ENCODE measurements at regions not wholly inside any gene's neighbourhood (a gene's known extent, or its start where the extent isn't known, plus 50 kb on each side); places are given as distances from the start of the nearest gene placed in this dataset.

GRCh38 chr5:82807021-82807420, 270.2 kb downstream of the TMEM167A start:
- no peak overlapping the region for H3K9ac ChIP-seq
- H3K4me2 ChIP-seq (ENCODE audit: low read length): no peak overlapping the region
- no peak overlapping the region for H3K27ac ChIP-seq
- no peak for TF ChIP-seq CTCF (IDR thresholded peaks at IDR 0.05)
- H3K4me1 ChIP-seq: no peaks in the 10 kb centered on the region
- no peaks in the 10 kb centered on the region for H3K9me3 ChIP-seq (ENCODE audit: control insufficient read depth, low read length)
- no peaks in the 10 kb centered on the region for H3K27me3 ChIP-seq (ENCODE audit: control insufficient read depth, insufficient read depth, low read length)
- no peaks in the 10 kb centered on the region for H3K36me3 ChIP-seq (ENCODE audit: control insufficient read depth, insufficient read depth, low read length)
- no peaks in the 10 kb centered on the region for H3K79me2 ChIP-seq
- H3K4me3 ChIP-seq (ENCODE audit: low read depth, low read length): no peak overlapping the region
- no peak overlapping the region for H2AFZ ChIP-seq

- Histone ChIP-seq H3K9ac (no peak overlapping the region), H2AFZ (no peak overlapping the region), H3K27ac (no peak overlapping the region), H3K27me3 (ENCODE audit: control insufficient read depth, insufficient read depth, low read length) (no peaks in the 10 kb centered on the region), H3K9me3 (ENCODE audit: control insufficient read depth, low read length) (no peaks in the 10 kb centered on the region), H3K79me2 (no peaks in the 10 kb centered on the region), H3K36me3 (ENCODE audit: control insufficient read depth, insufficient read depth, low read length) (no peaks in the 10 kb centered on the region), H3K4me2 (ENCODE audit: low read length) (no peak overlapping the region), H3K4me3 (ENCODE audit: low read depth, low read length) (no peak overlapping the region), H3K4me1 (no peaks in the 10 kb centered on the region)
- no peak for TF ChIP-seq CTCF (IDR thresholded peaks at IDR 0.05)
These were observed 270.7 kb downstream of the TMEM167A start for GRCh38 chr5:82806513-82806912.

DNA sequence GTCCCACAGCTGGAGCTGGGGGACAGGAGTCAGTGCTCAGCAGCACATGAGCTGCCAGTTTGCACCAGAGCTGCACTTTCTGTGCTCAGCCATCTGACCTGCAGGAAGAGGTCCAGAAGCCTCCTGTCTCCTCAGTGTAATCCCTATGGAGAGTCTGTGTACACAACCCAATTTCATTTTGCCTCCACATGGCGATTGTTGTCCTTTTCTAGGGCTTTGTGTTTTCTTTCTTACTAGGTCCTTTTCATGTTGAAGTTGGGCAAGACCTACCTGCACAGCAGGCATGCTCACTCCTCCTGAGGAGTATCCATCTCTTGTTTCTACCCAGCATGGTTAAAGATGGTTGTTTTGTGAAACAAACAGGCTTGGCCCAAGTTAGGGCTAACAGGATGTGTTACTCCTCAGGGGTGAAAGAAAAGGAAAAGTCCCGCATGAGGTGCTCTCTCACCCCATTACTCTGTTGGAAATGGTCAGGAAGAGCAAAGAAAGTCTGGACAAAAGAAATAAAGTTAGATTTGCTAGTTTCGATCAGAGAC, 273.0 kb downstream of the TMEM167A start:
- H3K27me3 ChIP-seq (ENCODE audit: control insufficient read depth, insufficient read depth, low read length): no peaks in the 10 kb centered on the region
- H3K9ac ChIP-seq: no peak overlapping the region
- no peak overlapping the region for H3K4me3 ChIP-seq (ENCODE audit: low read depth, low read length)
- no peak for TF ChIP-seq CTCF (IDR thresholded peaks at IDR 0.05)
- H3K4me2 ChIP-seq (ENCODE audit: low read length): no peak overlapping the region
- H3K36me3 ChIP-seq (ENCODE audit: control insufficient read depth, insufficient read depth, low read length): no peaks in the 10 kb centered on the region
- no peak overlapping the region for H2AFZ ChIP-seq
- H3K4me1 ChIP-seq: no peaks in the 10 kb centered on the region
- H3K79me2 ChIP-seq: no peaks in the 10 kb centered on the region
- H3K9me3 ChIP-seq (ENCODE audit: control insufficient read depth, low read length): no peaks in the 10 kb centered on the region
- no peak overlapping the region for H3K27ac ChIP-seq

- no peak overlapping the region for H3K4me3 ChIP-seq (ENCODE audit: low read depth, low read length)
- H3K27me3 ChIP-seq (ENCODE audit: control insufficient read depth, insufficient read depth, low read length): no peaks in the 10 kb centered on the region
- H3K27ac ChIP-seq: no peak overlapping the region
- H3K9ac ChIP-seq: no peak overlapping the region
- H3K79me2 ChIP-seq: no peaks in the 10 kb centered on the region
- H2AFZ ChIP-seq: no peak overlapping the region
- no peaks in the 10 kb centered on the region for H3K4me1 ChIP-seq
- no peak for TF ChIP-seq CTCF (IDR thresholded peaks at IDR 0.05)
- no peaks in the 10 kb centered on the region for H3K36me3 ChIP-seq (ENCODE audit: control insufficient read depth, insufficient read depth, low read length)
- H3K4me2 ChIP-seq (ENCODE audit: low read length): no peak overlapping the region
- no peaks in the 10 kb centered on the region for H3K9me3 ChIP-seq (ENCODE audit: control insufficient read depth, low read length)
These were observed 274.2 kb downstream of the TMEM167A start for GRCh38 chr5:82802954-82803353.

DNA sequence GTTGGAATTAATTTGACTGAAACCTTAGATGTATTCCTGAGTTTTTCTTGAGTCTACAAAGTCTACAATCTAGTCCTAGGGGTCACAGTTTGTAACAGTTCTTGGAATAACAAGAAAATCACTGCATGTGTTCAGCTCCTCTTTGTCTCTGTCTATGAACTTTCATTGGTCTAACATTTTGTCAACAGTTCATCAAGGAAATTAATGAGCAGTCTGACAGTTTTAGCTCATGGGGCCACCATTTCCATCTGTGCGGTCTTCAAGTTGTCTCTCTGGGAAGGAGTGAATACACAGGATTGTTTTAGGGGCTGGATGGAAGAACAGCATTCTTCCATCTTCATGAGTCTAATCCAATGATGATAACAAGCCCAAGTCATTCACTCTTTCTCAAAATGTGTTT, 276.4 kb downstream of the TMEM167A start:
- Histone ChIP-seq H3K36me3 (ENCODE audit: control insufficient read depth, insufficient read depth, low read length) (no peaks in the 10 kb centered on the region), H2AFZ (no peak overlapping the region), H3K4me3 (ENCODE audit: low read depth, low read length) (no peak overlapping the region), H3K4me1 (no peaks in the 10 kb centered on the region), H3K79me2 (no peaks in the 10 kb centered on the region), H3K27ac (no peak overlapping the region), H3K4me2 (ENCODE audit: low read length) (no peak overlapping the region), H3K9ac (no peak overlapping the region), H3K9me3 (ENCODE audit: control insufficient read depth, low read length) (no peaks in the 10 kb centered on the region), H3K27me3 (ENCODE audit: control insufficient read depth, insufficient read depth, low read length) (no peaks in the 10 kb centered on the region)
- TF ChIP-seq CTCF (IDR thresholded peaks at IDR 0.05): no peak

Measured in parathyroid adenoma (tissue), 2 donors.